ENCODE measurements at regions not wholly inside any gene's neighbourhood (a gene's known extent, or its start where the extent isn't known, plus 50 kb on each side); places are given as distances from the start of the nearest gene placed in this dataset.

- TF ChIP-seq, protein P1, sequence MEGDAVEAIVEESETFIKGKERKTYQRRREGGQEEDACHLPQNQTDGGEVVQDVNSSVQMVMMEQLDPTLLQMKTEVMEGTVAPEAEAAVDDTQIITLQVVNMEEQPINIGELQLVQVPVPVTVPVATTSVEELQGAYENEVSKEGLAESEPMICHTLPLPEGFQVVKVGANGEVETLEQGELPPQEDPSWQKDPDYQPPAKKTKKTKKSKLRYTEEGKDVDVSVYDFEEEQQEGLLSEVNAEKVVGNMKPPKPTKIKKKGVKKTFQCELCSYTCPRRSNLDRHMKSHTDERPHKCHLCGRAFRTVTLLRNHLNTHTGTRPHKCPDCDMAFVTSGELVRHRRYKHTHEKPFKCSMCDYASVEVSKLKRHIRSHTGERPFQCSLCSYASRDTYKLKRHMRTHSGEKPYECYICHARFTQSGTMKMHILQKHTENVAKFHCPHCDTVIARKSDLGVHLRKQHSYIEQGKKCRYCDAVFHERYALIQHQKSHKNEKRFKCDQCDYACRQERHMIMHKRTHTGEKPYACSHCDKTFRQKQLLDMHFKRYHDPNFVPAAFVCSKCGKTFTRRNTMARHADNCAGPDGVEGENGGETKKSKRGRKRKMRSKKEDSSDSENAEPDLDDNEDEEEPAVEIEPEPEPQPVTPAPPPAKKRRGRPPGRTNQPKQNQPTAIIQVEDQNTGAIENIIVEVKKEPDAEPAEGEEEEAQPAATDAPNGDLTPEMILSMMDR (IDR thresholded peaks at IDR 0.05) = no peak
- no peak for TF ChIP-seq POLR2AphosphoS5 (IDR thresholded peaks at IDR 0.05)
- TF ChIP-seq EP300 (IDR thresholded peaks at IDR 0.05) = no peak
- TF ChIP-seq POLR2A (IDR thresholded peaks at IDR 0.05; ENCODE audit: low read depth) = no peak
Observed at GRCh38 chr6:163831736-163832135, 417.2 kb downstream of the QKI start.

Measured in esophagus muscularis mucosa (tissue), 4 donors.